HEK293 (cell line): ENCODE measurements at regions not wholly inside any gene's neighbourhood (a gene's known extent, or its start where the extent isn't known, plus 50 kb on each side); places are given as distances from the start of the nearest gene placed in this dataset.

Experiments used
- CTCF ChIP-seq: fragments of 450-650 bp; formaldehyde crosslinking; IDR thresholded peaks from 2 replicates; pipeline ENCODE4 v1.5.1; 2016; ENCODE audit warnings: missing biosample characterization, missing genetic modification characterization
- GLI4 ChIP-seq: fragments of 450-650 bp; formaldehyde crosslinking; IDR thresholded peaks from 2 replicates; pipeline ENCODE4 v1.5.1; 2016; ENCODE audit warnings: missing biosample characterization, missing genetic modification characterization
- ZNF175 ChIP-seq: fragments of 450-650 bp; formaldehyde crosslinking; IDR thresholded peaks from 2 replicates; pipeline ENCODE4 v1.5.1; 2016; ENCODE audit warnings: missing biosample characterization, missing genetic modification characterization
- ZNF302 ChIP-seq: fragments of 450-650 bp; formaldehyde crosslinking; IDR thresholded peaks from 2 replicates; pipeline ENCODE4 v1.5.1; 2016; ENCODE audit warnings: missing biosample characterization, missing genetic modification characterization, low read depth
- ZNF626 ChIP-seq: fragments of 450-650 bp; sonication (Bioruptor Pico); formaldehyde crosslinking; IDR thresholded peaks from 2 replicates; pipeline ENCODE4 v1.5.1; 2018; ENCODE audit warnings: missing biosample characterization, missing genetic modification characterization, inconsistent platforms

GRCh38 chr4:34791209-34791608, 1453.1 kb downstream of the ARAP2 start:
- no peak for TF ChIP-seq ZNF175 (tag by site-specific recombination)
- TF ChIP-seq CTCF (tag by site-specific recombination): no peak
- TF ChIP-seq GLI4 (tag by site-specific recombination): no peak
- no peak for TF ChIP-seq ZNF302 (tag by site-specific recombination)
- no peak for TF ChIP-seq ZNF626 (tag by site-specific recombination)
